Prostate gland (tissue), 2 donors: ENCODE measurements at regions not wholly inside any gene's neighbourhood (a gene's known extent, or its start where the extent isn't known, plus 50 kb on each side); places are given as distances from the start of the nearest gene placed in this dataset.

ENCODE experiments used
- POLR2A ChIP-seq: fragments of 450-650 bp; IDR thresholded peaks from one replicate; pipeline ENCODE4 v1.6.1; 2016; ENCODE audit warnings: antibody characterized with exemption, mild to moderate bottlenecking
- POLR2AphosphoS5 ChIP-seq: sonication (generic); formaldehyde crosslinking; IDR thresholded peaks from one replicate; pipeline ENCODE4 v1.6.1; 2017; ENCODE audit warnings: antibody characterized with exemption
- TF ChIP-seq, protein P1 (sequence below), 4 experiments: fragments of 200-600 bp in 2 of 4; fragments of 450-650 bp in 2 of 4; sonication (generic) in 2 of 4; IDR thresholded peaks; 1 replicate in 3 of 4; 2 replicates in 1 of 4; pipeline ENCODE4 v1.5.1; 2016 to 2019; ENCODE audit warnings: antibody characterized with exemption in 4 of 4, mild to moderate bottlenecking in 2 of 4, moderate library complexity in 2 of 4

DNA sequence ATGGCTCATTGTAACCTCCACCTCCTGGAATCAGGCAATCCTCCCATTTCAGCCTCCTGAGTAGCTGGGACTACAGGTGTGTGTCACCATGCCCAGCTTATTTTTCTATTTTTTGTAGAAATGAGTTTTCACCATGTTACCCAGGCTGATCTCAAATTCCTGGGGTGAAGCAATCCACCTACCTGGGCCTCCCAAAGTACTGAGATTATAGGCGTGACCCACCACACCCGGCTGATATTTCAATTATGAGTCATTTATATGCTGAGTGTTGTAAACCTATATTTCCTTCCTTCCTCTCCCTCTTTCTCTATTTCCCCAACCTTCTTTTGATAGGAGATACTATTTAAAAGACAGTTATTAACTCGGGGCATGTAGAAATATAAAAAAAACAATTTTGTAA lies 469.6 kb upstream of the ID2 start:
- TF ChIP-seq, protein P1, sequence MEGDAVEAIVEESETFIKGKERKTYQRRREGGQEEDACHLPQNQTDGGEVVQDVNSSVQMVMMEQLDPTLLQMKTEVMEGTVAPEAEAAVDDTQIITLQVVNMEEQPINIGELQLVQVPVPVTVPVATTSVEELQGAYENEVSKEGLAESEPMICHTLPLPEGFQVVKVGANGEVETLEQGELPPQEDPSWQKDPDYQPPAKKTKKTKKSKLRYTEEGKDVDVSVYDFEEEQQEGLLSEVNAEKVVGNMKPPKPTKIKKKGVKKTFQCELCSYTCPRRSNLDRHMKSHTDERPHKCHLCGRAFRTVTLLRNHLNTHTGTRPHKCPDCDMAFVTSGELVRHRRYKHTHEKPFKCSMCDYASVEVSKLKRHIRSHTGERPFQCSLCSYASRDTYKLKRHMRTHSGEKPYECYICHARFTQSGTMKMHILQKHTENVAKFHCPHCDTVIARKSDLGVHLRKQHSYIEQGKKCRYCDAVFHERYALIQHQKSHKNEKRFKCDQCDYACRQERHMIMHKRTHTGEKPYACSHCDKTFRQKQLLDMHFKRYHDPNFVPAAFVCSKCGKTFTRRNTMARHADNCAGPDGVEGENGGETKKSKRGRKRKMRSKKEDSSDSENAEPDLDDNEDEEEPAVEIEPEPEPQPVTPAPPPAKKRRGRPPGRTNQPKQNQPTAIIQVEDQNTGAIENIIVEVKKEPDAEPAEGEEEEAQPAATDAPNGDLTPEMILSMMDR (IDR thresholded peaks at IDR 0.05): no peak
- no peak for TF ChIP-seq POLR2A
- TF ChIP-seq POLR2AphosphoS5: no peak
